RWPE1 (cell line): ENCODE measurements at regions not wholly inside any gene's neighbourhood (a gene's known extent, or its start where the extent isn't known, plus 50 kb on each side); places are given as distances from the start of the nearest gene placed in this dataset.

Experiments
- CTCF ChIA-PET: fragments of 350-600 bp; sonication (Branson Sonifier 250); formaldehyde crosslinking; extraction: SDS; loops from one replicate; lab custom pipeline; 2021; lab: Yijun Ruan, JAX
- POLR2A ChIA-PET: fragments of 400-600 bp; formaldehyde crosslinking; extraction: SDS; loops from one replicate; lab custom pipeline; 2020; ENCODE audit warnings: antibody characterized with exemption; ENCODE audit not compliant: low non-redundant PET; lab: Yijun Ruan, JAX
- DNase-seq: peaks from one replicate; pipeline ENCODE4 v3.0.0; 2012; ENCODE audit warnings: low spot score
- H3K27ac ChIP-seq: fragments of 450-650 bp; 2 replicates; pipeline ENCODE4 v1.5.1; 2017
- TF ChIP-seq, protein P1 (sequence below): fragments of 450-650 bp; conservative IDR thresholded peaks from 2 replicates; pipeline ENCODE4 v1.5.1; 2017; ENCODE audit warnings: low read depth, mild to moderate bottlenecking

DNA sequence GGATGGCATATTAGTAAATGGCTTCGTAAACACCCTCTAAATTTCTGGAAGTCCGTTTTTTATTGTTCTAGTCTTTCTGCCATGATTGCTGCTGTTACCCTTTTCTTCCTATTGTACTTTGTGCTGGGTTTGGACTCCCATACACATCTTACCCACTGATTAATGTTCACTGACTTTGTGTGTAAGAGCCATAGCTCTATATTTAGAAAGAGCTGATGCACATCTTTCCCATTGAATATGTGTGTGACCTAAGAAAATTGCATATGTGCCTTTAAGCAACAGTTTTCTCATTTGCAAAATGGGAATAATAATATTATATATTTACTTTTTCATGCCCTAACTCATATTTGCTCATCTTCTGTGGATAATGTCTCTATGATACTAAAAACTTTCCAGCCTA is 135.8 kb upstream of the DLX6 start:
- H3K27ac ChIP-seq: no peak overlapping the region
- TF ChIP-seq, protein P1, sequence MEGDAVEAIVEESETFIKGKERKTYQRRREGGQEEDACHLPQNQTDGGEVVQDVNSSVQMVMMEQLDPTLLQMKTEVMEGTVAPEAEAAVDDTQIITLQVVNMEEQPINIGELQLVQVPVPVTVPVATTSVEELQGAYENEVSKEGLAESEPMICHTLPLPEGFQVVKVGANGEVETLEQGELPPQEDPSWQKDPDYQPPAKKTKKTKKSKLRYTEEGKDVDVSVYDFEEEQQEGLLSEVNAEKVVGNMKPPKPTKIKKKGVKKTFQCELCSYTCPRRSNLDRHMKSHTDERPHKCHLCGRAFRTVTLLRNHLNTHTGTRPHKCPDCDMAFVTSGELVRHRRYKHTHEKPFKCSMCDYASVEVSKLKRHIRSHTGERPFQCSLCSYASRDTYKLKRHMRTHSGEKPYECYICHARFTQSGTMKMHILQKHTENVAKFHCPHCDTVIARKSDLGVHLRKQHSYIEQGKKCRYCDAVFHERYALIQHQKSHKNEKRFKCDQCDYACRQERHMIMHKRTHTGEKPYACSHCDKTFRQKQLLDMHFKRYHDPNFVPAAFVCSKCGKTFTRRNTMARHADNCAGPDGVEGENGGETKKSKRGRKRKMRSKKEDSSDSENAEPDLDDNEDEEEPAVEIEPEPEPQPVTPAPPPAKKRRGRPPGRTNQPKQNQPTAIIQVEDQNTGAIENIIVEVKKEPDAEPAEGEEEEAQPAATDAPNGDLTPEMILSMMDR: no peak
- ChIA-PET CTCF (interaction anchor here (1.0 kb wide), 1 partner anchor 37 kb away, joined by 3 read pairs; no protein-coding TSS in a partner anchor), POLR2A (no interaction called here)
- no peak for DNase-seq

DNA sequence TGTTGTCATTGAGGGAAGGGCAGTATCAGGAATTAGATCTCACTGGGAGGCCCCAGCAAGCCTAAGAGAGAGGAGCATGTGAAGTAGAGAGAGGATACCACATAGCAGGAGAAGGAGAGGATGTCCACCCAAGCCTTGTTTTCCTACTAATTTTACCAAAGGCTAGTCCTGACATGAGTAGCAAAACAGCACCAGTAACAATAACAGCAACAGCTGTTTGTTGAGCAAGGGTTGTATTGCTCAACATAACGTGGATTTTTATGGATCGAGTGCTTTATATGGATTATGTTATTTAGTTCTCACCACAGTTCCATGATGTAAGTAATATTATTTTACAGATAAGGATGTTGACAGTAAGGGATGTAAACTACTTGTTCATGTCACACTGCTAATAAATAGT is 135.2 kb upstream of the DLX6 start:
- POLR2A ChIA-PET: no interaction called here
- CTCF ChIA-PET: interaction anchor here (1.0 kb wide), 1 partner anchor 37 kb away, joined by 3 read pairs; no protein-coding TSS in a partner anchor
- TF ChIP-seq, protein P1: no peak
- no peak overlapping the region for H3K27ac ChIP-seq
- peak; percentile 26 for DNase-seq

DNA sequence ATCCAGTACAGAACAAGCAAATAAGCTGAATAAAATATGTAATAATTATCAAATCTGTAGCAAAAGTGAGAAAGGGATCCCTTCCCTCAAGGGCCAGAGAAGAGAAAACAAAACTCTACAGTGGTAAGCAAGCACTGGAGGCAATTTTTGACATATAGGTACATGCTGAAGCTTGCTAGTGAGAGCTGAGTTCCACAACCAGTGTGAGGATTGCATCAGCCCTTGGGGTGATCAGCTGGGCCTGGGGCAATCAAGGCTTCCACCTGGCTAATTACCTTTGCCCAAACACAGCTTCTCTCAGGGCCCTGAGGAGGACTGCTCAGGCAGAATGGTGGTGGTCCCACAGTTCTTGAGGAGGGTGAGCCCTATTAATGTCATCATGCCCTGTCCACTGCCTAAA is 134.4 kb upstream of the DLX6 start:
- POLR2A ChIA-PET: no interaction called here
- TF ChIP-seq, protein P1: no peak
- DNase-seq: peak; percentile 13
- CTCF ChIA-PET: interaction anchor here (0.6 kb wide), 1 partner anchor 1112 kb away, joined by 3 read pairs; no protein-coding TSS in a partner anchor
- no peak overlapping the region for H3K27ac ChIP-seq

DNA sequence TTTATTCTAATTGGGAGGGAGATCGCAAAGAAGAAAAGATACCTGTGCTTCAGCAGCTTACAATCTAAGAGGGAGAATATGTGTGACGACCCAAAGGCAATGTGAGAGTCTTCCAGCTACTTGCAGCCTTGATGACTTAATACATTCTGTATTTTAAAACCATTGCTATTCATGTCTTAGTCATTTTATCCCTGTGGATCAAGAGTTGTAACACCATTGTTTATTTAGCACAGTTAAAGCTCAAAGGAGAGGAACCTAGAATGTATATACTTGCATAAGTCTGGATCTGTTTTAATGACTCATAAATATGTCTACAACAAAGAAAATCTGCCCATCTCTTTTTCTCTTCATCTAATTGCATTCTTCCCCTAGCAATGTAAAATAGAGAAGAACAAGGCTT is 117.9 kb upstream of the DLX6 start:
- DNase-seq: peak; percentile 69
- POLR2A ChIA-PET: no interaction called here
- no peak overlapping the region for H3K27ac ChIP-seq
- CTCF ChIA-PET: interaction anchor here (0.7 kb wide), 1 partner anchor 10 kb away, joined by 3 read pairs; no protein-coding TSS in a partner anchor
- TF ChIP-seq, protein P1: no peak

- ChIA-PET CTCF (no interaction called here), POLR2A (no interaction called here)
- DNase-seq: no peak
- TF ChIP-seq, protein P1: no peak
- H3K27ac ChIP-seq: no peak overlapping the region
These were observed 106.2 kb upstream of the DLX6 start for GRCh38 chr7:96899108-96899507.

DNA sequence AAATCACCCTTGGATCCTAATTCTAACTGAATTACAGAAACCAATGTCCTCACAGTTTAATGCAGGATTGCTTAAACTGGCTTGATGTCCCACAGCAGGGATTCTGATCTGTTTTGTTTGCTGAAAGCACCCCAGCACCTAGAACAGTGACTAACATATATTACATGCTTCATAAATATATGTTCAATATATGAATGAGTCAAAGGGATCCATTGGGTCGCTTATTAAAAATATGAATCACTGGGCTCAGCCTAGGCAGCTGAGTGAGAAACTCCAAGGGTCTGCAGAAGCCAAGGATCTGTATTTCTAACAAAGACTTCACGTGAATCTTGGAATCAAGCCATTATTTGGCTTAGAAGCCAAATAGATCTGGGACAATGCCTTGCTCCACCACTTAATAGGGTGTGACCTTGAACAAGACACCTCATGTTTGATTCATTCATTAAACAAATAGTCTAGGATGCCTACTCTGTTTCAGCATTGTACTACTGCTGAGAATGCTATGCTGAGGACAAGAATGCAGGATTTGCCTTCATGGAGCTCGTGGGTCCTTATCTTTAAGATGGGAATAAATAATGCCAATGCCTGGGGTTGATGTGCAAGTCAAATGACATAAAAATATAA is 103.4 kb upstream of the DLX6 start:
- no peak for DNase-seq
- no peak overlapping the region for H3K27ac ChIP-seq
- TF ChIP-seq, protein P1: no peak
- ChIA-PET POLR2A (no interaction called here), CTCF (interaction anchor here (0.6 kb wide), 1 partner anchor 58 kb away, joined by 3 read pairs; no protein-coding TSS in a partner anchor)
